ENCODE measurements at regions not wholly inside any gene's neighbourhood (a gene's known extent, or its start where the extent isn't known, plus 50 kb on each side); places are given as distances from the start of the nearest gene placed in this dataset.

DNA sequence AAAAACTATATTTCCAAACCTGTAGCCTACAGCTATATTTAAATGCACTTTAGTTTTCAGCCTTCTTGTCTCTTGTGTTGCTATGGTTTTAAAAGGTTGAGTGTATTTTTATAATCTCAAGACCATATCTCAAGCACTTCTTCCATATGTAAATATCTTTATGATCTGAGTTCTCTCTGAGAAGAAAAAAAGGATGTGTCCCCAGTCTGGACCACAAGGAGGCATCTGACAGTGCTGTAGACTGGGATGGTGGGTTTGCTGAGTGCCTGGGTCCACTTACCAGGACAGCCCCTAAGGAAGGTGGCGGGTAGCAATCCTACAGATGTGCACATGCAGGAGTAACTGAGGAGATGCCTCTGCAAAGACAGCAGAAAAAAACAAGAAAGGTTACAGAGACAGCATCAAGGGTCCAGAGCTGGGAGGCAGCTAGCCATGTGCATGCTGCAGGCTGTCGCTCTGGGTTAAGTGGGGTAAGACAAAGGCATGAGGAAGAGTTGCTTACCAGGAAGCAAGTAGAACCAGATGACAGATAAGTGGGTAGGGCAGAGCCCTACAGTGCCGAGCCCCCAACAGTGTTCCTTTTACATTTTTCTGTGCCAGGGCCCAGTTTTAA lies 70.6 kb upstream of the SNRK start:
- H2AFZ ChIP-seq (ENCODE audit: low read length): no peak overlapping the region
- H3K9ac ChIP-seq (ENCODE audit: low read length): no peak overlapping the region
- H3K79me2 ChIP-seq (ENCODE audit: low read length): no peaks in the 10 kb centered on the region
- no peaks in the 10 kb centered on the region for H3K9me2 ChIP-seq (replicated peaks; ENCODE audit: insufficient read depth, low read length)
- no peak overlapping the region for H3K27ac ChIP-seq (ENCODE audit: low read length)
- H3K27me3 ChIP-seq (replicated peaks; ENCODE audit: insufficient read depth, low read length): no peaks in the 10 kb centered on the region
- no peaks in the 10 kb centered on the region for H3K9me3 ChIP-seq (replicated peaks; ENCODE audit: insufficient read depth, low read length)
- H3K36me3 ChIP-seq (replicated peaks; ENCODE audit: insufficient read depth, low read length): no peaks in the 10 kb centered on the region
- H3K4me2 ChIP-seq (ENCODE audit: low read depth, low read length): no peak overlapping the region
- no peak overlapping the region for H3K4me3 ChIP-seq (ENCODE audit: low read length)
- no peak for DNase-seq
- H3K4me1 ChIP-seq (ENCODE audit: low read length): 0 out of 2 replicates have a peak, but pooled peaks cover 6% of the 10 kb centered on the region
- no peaks in the 10 kb centered on the region for H3F3A ChIP-seq (ENCODE audit: insufficient read depth, low read length)
- TF ChIP-seq EZH2 (optimal IDR thresholded peaks at IDR 0.05; ENCODE audit: low read depth, low read length) (no peak), EZH2phosphoT487 (IDR thresholded peaks at IDR 0.05; ENCODE audit: low read length) (no peak), CTCF (IDR thresholded peaks at IDR 0.05; ENCODE audit: low read length) (0 out of 2 replicates have a peak, but pooled peaks have one; percentile 3)
- no peaks in the 10 kb centered on the region for H4K20me1 ChIP-seq (ENCODE audit: insufficient read depth, low read length)

- no peak overlapping the region for H3K4me3 ChIP-seq (ENCODE audit: low read length)
- no peaks in the 10 kb centered on the region for H3K27me3 ChIP-seq (replicated peaks; ENCODE audit: insufficient read depth, low read length)
- H3K4me2 ChIP-seq (ENCODE audit: low read depth, low read length): no peak overlapping the region
- TF ChIP-seq EZH2 (optimal IDR thresholded peaks at IDR 0.05; ENCODE audit: low read depth, low read length) (no peak), CTCF (IDR thresholded peaks at IDR 0.05; ENCODE audit: low read length) (no peak), EZH2phosphoT487 (IDR thresholded peaks at IDR 0.05; ENCODE audit: low read length) (no peak)
- no peak overlapping the region for H3K27ac ChIP-seq (ENCODE audit: low read length)
- no peaks in the 10 kb centered on the region for H3F3A ChIP-seq (ENCODE audit: insufficient read depth, low read length)
- DNase-seq: no peak
- H3K9me3 ChIP-seq (replicated peaks; ENCODE audit: insufficient read depth, low read length): no peaks in the 10 kb centered on the region
- H2AFZ ChIP-seq (ENCODE audit: low read length): no peak overlapping the region
- H3K9ac ChIP-seq (ENCODE audit: low read length): no peak overlapping the region
- H4K20me1 ChIP-seq (ENCODE audit: insufficient read depth, low read length): no peaks in the 10 kb centered on the region
- H3K36me3 ChIP-seq (replicated peaks; ENCODE audit: insufficient read depth, low read length): no peaks in the 10 kb centered on the region
- no peaks in the 10 kb centered on the region for H3K9me2 ChIP-seq (replicated peaks; ENCODE audit: insufficient read depth, low read length)
- H3K4me1 ChIP-seq (ENCODE audit: low read length): 0 out of 2 replicates have a peak, but pooled peaks cover 6% of the 10 kb centered on the region
- H3K79me2 ChIP-seq (ENCODE audit: low read length): no peaks in the 10 kb centered on the region
Observed at GRCh38 chr3:43215138-43215537, 71.2 kb upstream of the SNRK start.

GRCh38 chr3:43214616-43215015 lies 71.7 kb upstream of the SNRK start:
- no peaks in the 10 kb centered on the region for H3F3A ChIP-seq (ENCODE audit: insufficient read depth, low read length)
- no peak overlapping the region for H3K9ac ChIP-seq (ENCODE audit: low read length)
- H3K36me3 ChIP-seq (replicated peaks; ENCODE audit: insufficient read depth, low read length): no peaks in the 10 kb centered on the region
- H4K20me1 ChIP-seq (ENCODE audit: insufficient read depth, low read length): no peaks in the 10 kb centered on the region
- no peak overlapping the region for H2AFZ ChIP-seq (ENCODE audit: low read length)
- no peak overlapping the region for H3K4me2 ChIP-seq (ENCODE audit: low read depth, low read length)
- no peaks in the 10 kb centered on the region for H3K27me3 ChIP-seq (replicated peaks; ENCODE audit: insufficient read depth, low read length)
- H3K4me1 ChIP-seq (ENCODE audit: low read length): 0 out of 2 replicates have a peak, but pooled peaks cover 6% of the 10 kb centered on the region
- H3K9me2 ChIP-seq (replicated peaks; ENCODE audit: insufficient read depth, low read length): no peaks in the 10 kb centered on the region
- TF ChIP-seq EZH2 (optimal IDR thresholded peaks at IDR 0.05; ENCODE audit: low read depth, low read length) (no peak), EZH2phosphoT487 (IDR thresholded peaks at IDR 0.05; ENCODE audit: low read length) (no peak), CTCF (IDR thresholded peaks at IDR 0.05; ENCODE audit: low read length) (no peak)
- no peak overlapping the region for H3K4me3 ChIP-seq (ENCODE audit: low read length)
- no peaks in the 10 kb centered on the region for H3K9me3 ChIP-seq (replicated peaks; ENCODE audit: insufficient read depth, low read length)
- H3K79me2 ChIP-seq (ENCODE audit: low read length): no peaks in the 10 kb centered on the region
- DNase-seq: no peak
- H3K27ac ChIP-seq (ENCODE audit: low read length): no peak overlapping the region

All from MM.1S (cell line).